ENCODE measurements at regions not wholly inside any gene's neighbourhood (a gene's known extent, or its start where the extent isn't known, plus 50 kb on each side); places are given as distances from the start of the nearest gene placed in this dataset.

- Mint-ChIP-seq H3K36me3 (ENCODE audit: low read depth) (no peaks in the 10 kb centered on the region), H3K27me3 (peaks cover 17% of the 10 kb centered on the region), H3K4me3 (no peak overlapping the region), H3K4me1 (no peaks in the 10 kb centered on the region), H3K27ac (no peak overlapping the region)
- H3K9me3 ChIP-seq (ENCODE audit: control insufficient read depth, low read length, poor library complexity, severe bottlenecking): no peaks in the 10 kb centered on the region
- DNase-seq (no peak), ATAC-seq (no peak)
These were observed 129.2 kb upstream of the RFLNA start for GRCh38 chr12:124165695-124166094.

- no peak overlapping the region for H3K4me3 Mint-ChIP-seq
- no peaks in the 10 kb centered on the region for H3K9me3 ChIP-seq (ENCODE audit: control insufficient read depth, low read length, poor library complexity, severe bottlenecking)
- no peaks in the 10 kb centered on the region for H3K4me1 Mint-ChIP-seq
- H3K27me3 Mint-ChIP-seq: peaks cover 24% of the 10 kb centered on the region
- H3K27ac Mint-ChIP-seq: no peak overlapping the region
- no peak for ATAC-seq
- H3K36me3 Mint-ChIP-seq (ENCODE audit: low read depth): no peaks in the 10 kb centered on the region
- DNase-seq: no peak
These were observed 127.8 kb upstream of the RFLNA start for GRCh38 chr12:124167141-124167540.

DNA sequence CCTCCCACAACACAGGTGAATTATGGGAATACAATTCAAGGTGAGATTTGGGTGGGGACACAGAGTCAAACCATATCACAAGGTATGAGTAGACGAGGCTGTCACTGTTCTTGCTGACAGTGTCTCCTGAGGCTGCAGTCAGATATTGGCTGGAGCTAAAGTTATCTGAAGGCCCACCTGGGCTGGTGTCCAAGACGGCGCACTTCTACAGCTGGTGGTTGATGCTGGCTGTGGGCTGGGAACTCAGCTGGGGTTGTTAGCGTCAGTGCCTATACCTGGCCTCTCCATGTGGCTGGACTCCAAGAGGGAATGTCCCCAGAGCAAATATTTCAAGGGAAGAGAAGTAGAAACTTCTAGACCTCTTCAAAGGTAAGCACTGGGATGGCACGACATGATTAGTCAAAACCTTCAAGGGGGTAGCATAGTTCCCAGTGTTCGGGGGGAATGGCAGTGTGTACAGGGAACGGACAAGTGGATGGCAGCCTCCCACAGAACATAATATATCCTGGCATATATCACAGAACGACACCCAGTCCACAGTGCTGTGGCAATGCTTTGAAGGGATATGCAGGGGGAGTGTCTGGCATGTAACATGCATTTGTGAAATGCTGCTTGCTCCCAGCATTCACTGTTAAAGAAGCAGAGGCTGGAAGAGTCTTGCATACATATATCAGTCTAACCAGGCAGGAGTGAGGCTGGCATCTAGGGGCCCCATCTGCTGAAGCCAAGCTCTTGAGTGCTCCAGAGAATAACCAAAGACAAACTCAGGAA lies 126.7 kb upstream of the RFLNA start:
- Mint-ChIP-seq H3K27me3 (peaks cover 30% of the 10 kb centered on the region), H3K4me3 (no peak overlapping the region), H3K4me1 (no peaks in the 10 kb centered on the region), H3K36me3 (ENCODE audit: low read depth) (no peaks in the 10 kb centered on the region), H3K27ac (no peak overlapping the region)
- ATAC-seq: no peak
- H3K9me3 ChIP-seq (ENCODE audit: control insufficient read depth, low read length, poor library complexity, severe bottlenecking): no peaks in the 10 kb centered on the region
- DNase-seq: no peak

DNA sequence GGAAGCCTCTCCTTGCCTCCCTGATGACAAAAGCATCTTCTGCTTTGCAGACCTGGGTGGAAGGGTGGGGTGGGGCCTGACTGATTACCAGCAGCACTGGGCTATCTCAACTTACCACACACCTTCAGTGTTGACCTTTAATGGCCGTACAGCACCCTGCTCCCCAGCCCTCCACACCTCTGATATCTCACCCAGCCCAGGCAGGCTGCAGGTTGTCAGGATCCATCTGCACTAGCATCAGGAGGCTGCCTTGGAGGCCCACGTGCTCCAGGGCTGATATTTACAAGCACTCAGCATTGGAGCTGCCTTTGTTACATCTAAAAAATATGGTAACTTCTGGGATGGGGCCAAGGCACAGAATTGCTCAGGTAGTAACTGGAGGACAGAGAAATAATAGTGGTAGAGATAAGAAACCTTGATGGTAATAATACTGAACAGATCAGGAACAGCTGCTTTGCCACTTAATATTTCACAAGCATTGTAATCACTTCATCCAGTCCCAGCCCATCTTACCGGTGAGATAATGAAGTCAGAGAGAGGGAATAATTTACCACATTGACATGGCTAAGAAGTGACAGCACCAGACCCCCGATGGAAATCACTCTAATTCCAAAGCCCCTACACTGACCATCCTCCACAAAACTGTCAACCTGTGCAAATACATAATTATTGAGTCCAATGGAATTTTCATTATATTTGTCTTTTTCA lies 125.2 kb upstream of the RFLNA start:
- H3K4me1 Mint-ChIP-seq: no peaks in the 10 kb centered on the region
- no peak overlapping the region for H3K27ac Mint-ChIP-seq
- ATAC-seq (no peak), DNase-seq (no peak)
- H3K9me3 ChIP-seq (ENCODE audit: control insufficient read depth, low read length, poor library complexity, severe bottlenecking): no peaks in the 10 kb centered on the region
- H3K36me3 Mint-ChIP-seq (ENCODE audit: low read depth): peaks cover 2% of the 10 kb centered on the region
- H3K4me3 Mint-ChIP-seq: no peak overlapping the region
- peaks cover 44% of the 10 kb centered on the region for H3K27me3 Mint-ChIP-seq

- H3K27ac Mint-ChIP-seq: no peak overlapping the region
- ATAC-seq (no peak), DNase-seq (no peak)
- peaks cover 2% of the 10 kb centered on the region for H3K36me3 Mint-ChIP-seq (ENCODE audit: low read depth)
- H3K4me3 Mint-ChIP-seq: no peak overlapping the region
- H3K27me3 Mint-ChIP-seq: peaks cover 49% of the 10 kb centered on the region
- no peaks in the 10 kb centered on the region for H3K9me3 ChIP-seq (ENCODE audit: control insufficient read depth, low read length, poor library complexity, severe bottlenecking)
- H3K4me1 Mint-ChIP-seq: no peaks in the 10 kb centered on the region
These were observed 124.1 kb upstream of the RFLNA start for GRCh38 chr12:124170760-124171159.

DNA sequence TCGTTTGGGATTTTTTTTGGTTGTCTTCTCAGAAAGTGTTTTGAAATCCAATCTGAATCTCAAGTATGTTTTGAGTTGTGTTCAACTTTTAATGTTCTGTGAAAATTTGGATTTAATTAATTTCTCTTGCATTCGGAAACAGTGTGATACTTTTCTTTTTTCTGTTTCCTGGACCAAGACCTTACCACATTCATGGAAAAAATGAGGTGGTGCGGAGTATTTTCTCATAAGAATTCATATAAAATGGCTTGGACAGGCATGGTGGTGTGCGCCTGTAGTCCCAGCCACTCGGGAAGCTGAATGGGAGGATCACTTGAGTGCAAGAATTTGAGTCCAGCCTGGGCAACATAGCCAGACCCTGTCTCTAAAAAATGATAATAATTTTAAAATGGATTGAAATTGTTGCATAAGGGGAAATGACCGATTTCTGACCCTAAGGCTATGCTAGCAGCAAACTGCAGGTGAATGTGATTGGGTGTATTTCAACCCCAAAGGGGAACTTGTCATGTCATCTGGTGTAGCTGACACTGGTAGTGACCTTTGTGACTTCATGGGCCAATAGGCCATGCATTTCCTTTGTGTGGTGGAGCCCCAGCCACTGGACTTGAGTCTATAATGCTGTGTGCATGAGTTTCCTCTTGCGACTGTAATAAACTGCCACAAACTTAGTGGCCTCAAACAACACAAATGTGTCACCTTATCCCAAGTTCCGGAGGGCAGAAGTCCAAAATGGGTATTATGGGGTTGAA lies 123.5 kb upstream of the RFLNA start:
- Mint-ChIP-seq H3K27me3 (peaks cover 56% of the 10 kb centered on the region), H3K4me1 (no peaks in the 10 kb centered on the region), H3K4me3 (no peak overlapping the region), H3K27ac (no peak overlapping the region), H3K36me3 (ENCODE audit: low read depth) (peaks cover 2% of the 10 kb centered on the region)
- no peak for DNase-seq
- H3K9me3 ChIP-seq (ENCODE audit: control insufficient read depth, low read length, poor library complexity, severe bottlenecking): no peaks in the 10 kb centered on the region
- ATAC-seq: no peak

- Mint-ChIP-seq H3K4me1 (no peaks in the 10 kb centered on the region), H3K36me3 (ENCODE audit: low read depth) (peaks cover 2% of the 10 kb centered on the region)
These were observed 122.3 kb upstream of the RFLNA start for GRCh38 chr12:124172636-124173035.

DNA sequence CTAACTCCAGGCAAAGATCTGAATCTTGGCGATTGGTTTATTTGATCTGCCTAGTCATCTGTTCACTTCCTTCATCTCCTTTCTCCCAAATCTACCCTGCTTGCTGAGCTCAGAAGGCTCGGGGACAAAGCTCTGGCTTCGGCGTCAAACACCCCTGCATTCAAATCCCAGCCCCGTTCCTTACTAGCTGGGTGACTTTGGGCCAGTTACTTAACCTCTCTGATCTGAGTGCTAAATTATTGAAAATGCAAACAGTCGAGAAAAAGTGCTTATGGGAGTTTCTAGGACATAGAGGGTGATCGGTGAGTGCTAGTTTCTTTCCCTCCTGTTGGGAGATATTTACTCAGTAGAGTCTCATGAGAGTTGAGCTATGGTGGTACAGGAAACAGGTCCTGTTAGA lies 121.2 kb upstream of the RFLNA start:
- H3K9me3 ChIP-seq (ENCODE audit: control insufficient read depth, low read length, poor library complexity, severe bottlenecking): no peaks in the 10 kb centered on the region
- DNase-seq (no peak), ATAC-seq (no peak)
- Mint-ChIP-seq H3K4me1 (no peaks in the 10 kb centered on the region), H3K36me3 (ENCODE audit: low read depth) (peaks cover 3% of the 10 kb centered on the region), H3K27me3 (peaks cover 53% of the 10 kb centered on the region), H3K4me3 (no peak overlapping the region), H3K27ac (no peak overlapping the region)

More at GRCh38 chr12:124172636-124173035, 122.3 kb upstream of the RFLNA start:
- no peak for ATAC-seq
- no peak for DNase-seq
- no peak overlapping the region for H3K27ac Mint-ChIP-seq
- no peak overlapping the region for H3K4me3 Mint-ChIP-seq
- H3K27me3 Mint-ChIP-seq: peaks cover 57% of the 10 kb centered on the region
- H3K9me3 ChIP-seq (ENCODE audit: control insufficient read depth, low read length, poor library complexity, severe bottlenecking): no peaks in the 10 kb centered on the region

GRCh38 chr12:124174451-124175348 lies 120.2 kb upstream of the RFLNA start:
- no peaks in the 10 kb centered on the region for H3K9me3 ChIP-seq (ENCODE audit: control insufficient read depth, low read length, poor library complexity, severe bottlenecking)
- H3K36me3 Mint-ChIP-seq (ENCODE audit: low read depth): peaks cover 6% of the 10 kb centered on the region
- peaks cover 63% of the 10 kb centered on the region for H3K27me3 Mint-ChIP-seq
- ATAC-seq (no peak), DNase-seq (no peak)
- no peaks in the 10 kb centered on the region for H3K4me1 Mint-ChIP-seq
- no peak overlapping the region for H3K4me3 Mint-ChIP-seq
- H3K27ac Mint-ChIP-seq: no peak overlapping the region

GRCh38 chr12:124175704-124176103 lies 119.2 kb upstream of the RFLNA start:
- Mint-ChIP-seq H3K27me3 (peaks cover 68% of the 10 kb centered on the region), H3K36me3 (ENCODE audit: low read depth) (peaks cover 6% of the 10 kb centered on the region), H3K4me1 (no peaks in the 10 kb centered on the region), H3K27ac (no peak overlapping the region), H3K4me3 (no peak overlapping the region)
- ATAC-seq (no peak), DNase-seq (no peak)
- no peaks in the 10 kb centered on the region for H3K9me3 ChIP-seq (ENCODE audit: control insufficient read depth, low read length, poor library complexity, severe bottlenecking)

GRCh38 chr12:124177276-124177950 lies 117.5 kb upstream of the RFLNA start:
- peaks cover 6% of the 10 kb centered on the region for H3K36me3 Mint-ChIP-seq (ENCODE audit: low read depth)
- H3K27me3 Mint-ChIP-seq: peaks cover 60% of the 10 kb centered on the region
- no peaks in the 10 kb centered on the region for H3K9me3 ChIP-seq (ENCODE audit: control insufficient read depth, low read length, poor library complexity, severe bottlenecking)
- DNase-seq: no peak
- no peak overlapping the region for H3K4me3 Mint-ChIP-seq
- H3K4me1 Mint-ChIP-seq: no peaks in the 10 kb centered on the region
- H3K27ac Mint-ChIP-seq: no peak overlapping the region
- no peak for ATAC-seq

- ATAC-seq: no peak
These were observed 117.0 kb upstream of the RFLNA start for GRCh38 chr12:124177951-124178316.

More at GRCh38 chr12:124177951-124178316, 117.0 kb upstream of the RFLNA start:
- Mint-ChIP-seq H3K4me1 (no peaks in the 10 kb centered on the region), H3K27me3 (peaks cover 57% of the 10 kb centered on the region), H3K27ac (no peak overlapping the region), H3K4me3 (no peak overlapping the region), H3K36me3 (ENCODE audit: low read depth) (peaks cover 6% of the 10 kb centered on the region)
- no peak for DNase-seq
- H3K9me3 ChIP-seq (ENCODE audit: control insufficient read depth, low read length, poor library complexity, severe bottlenecking): no peaks in the 10 kb centered on the region

Measured in T-helper 17 cell (primary cell).